ENCODE measurements at regions not wholly inside any gene's neighbourhood (a gene's known extent, or its start where the extent isn't known, plus 50 kb on each side); places are given as distances from the start of the nearest gene placed in this dataset.
"Not testable (repeated sequence)": the region's sequence is repeated elsewhere in the genome, so short reads cannot be mapped to it uniquely, and the experiment has no call there.

- DNase-seq = no peak
Measured at GRCh38 chr5:44252545-44252944, 136.7 kb downstream of the FGF10 start.

GRCh38 chr5:44246986-44247385, 142.2 kb downstream of the FGF10 start:
- no peak for DNase-seq

GRCh38 chr5:44245935-44246334, 143.3 kb downstream of the FGF10 start:
- DNase-seq = no peak

- no peak for DNase-seq
Measured at GRCh38 chr5:44242791-44243190, 146.4 kb downstream of the FGF10 start.

GRCh38 chr5:44236040-44236439, 153.2 kb downstream of the FGF10 start:
- DNase-seq = no peak

GRCh38 chr5:44233691-44234090, 155.5 kb downstream of the FGF10 start:
- no peak for DNase-seq

- no peak for DNase-seq
Measured at GRCh38 chr5:44225231-44226160, 163.7 kb downstream of the FGF10 start.

- DNase-seq = no peak
Measured at GRCh38 chr5:44199408-44199807, 189.8 kb downstream of the FGF10 start.

GRCh38 chr5:44189255-44189654, 200.0 kb downstream of the FGF10 start:
- DNase-seq = no peak

GRCh38 chr5:44187973-44188372, 201.2 kb downstream of the FGF10 start:
- no peak for DNase-seq

- no peak for DNase-seq
Measured at GRCh38 chr5:44183753-44184152, 205.5 kb downstream of the FGF10 start.

GRCh38 chr5:44183312-44183711, 205.9 kb downstream of the FGF10 start:
- DNase-seq = no peak

- no peak for DNase-seq
Measured at GRCh38 chr5:44178414-44178813, 210.8 kb downstream of the FGF10 start.

GRCh38 chr5:44167540-44167939, 221.7 kb downstream of the FGF10 start:
- DNase-seq = no peak

- no peak for DNase-seq
Measured at GRCh38 chr5:44160369-44160768, 228.9 kb downstream of the FGF10 start.

- DNase-seq = no peak
Measured at GRCh38 chr5:44150075-44150723, 239.0 kb downstream of the FGF10 start.

- not testable (repeated sequence) for DNase-seq
Measured at GRCh38 chr5:44117947-44118346, 271.3 kb downstream of the FGF10 start.

GRCh38 chr5:44108232-44108631, 281.0 kb downstream of the FGF10 start:
- not testable (repeated sequence) for DNase-seq

- no peak for DNase-seq
Measured at GRCh38 chr5:44099643-44100042, 289.6 kb downstream of the FGF10 start.

- no peak for DNase-seq
Measured at GRCh38 chr5:44089424-44090144, 299.6 kb downstream of the FGF10 start.

- no peak for DNase-seq
Measured at GRCh38 chr5:44085083-44085482, 304.1 kb downstream of the FGF10 start.

- not testable (repeated sequence) for DNase-seq
Measured at GRCh38 chr5:44074547-44074946, 314.7 kb downstream of the FGF10 start.

- DNase-seq = peak; percentile 20
Measured at GRCh38 chr5:44051591-44051990, 337.6 kb downstream of the FGF10 start.
